IMR-90 (cell line): ENCODE measurements at regions not wholly inside any gene's neighbourhood (a gene's known extent, or its start where the extent isn't known, plus 50 kb on each side); places are given as distances from the start of the nearest gene placed in this dataset.

ENCODE experiments used
- BHLHE40 ChIP-seq: fragments of 150-350 bp; IDR thresholded peaks from 2 replicates; pipeline ENCODE4 v1.6.1; 2016; ENCODE audit warnings: mild to moderate bottlenecking, low read depth, low read length
- NFE2L2 ChIP-seq: fragments of 150-350 bp; IDR thresholded peaks from 2 replicates; pipeline ENCODE4 v1.6.1; 2016; ENCODE audit warnings: low read depth, mild to moderate bottlenecking, low read length
- RFX5 ChIP-seq: IDR thresholded peaks from 2 replicates; pipeline ENCODE4 v1.8.0; 2012; ENCODE audit warnings: low read depth, mild to moderate bottlenecking, low read length, moderate library complexity
- SMC3 ChIP-seq: fragments of 150-350 bp; IDR thresholded peaks from 2 replicates; pipeline ENCODE4 v1.6.1; 2016; ENCODE audit warnings: low read depth, mild to moderate bottlenecking, antibody characterized with exemption, low read length, moderate library complexity
- USF2 ChIP-seq: fragments of 150-350 bp; IDR thresholded peaks from 2 replicates; pipeline ENCODE4 v1.6.1; 2017; ENCODE audit warnings: mild to moderate bottlenecking, antibody characterized with exemption, low read length, low read depth
- TF ChIP-seq, protein P1 (sequence below): fragments of 150-350 bp; IDR thresholded peaks from 2 replicates; pipeline ENCODE4 v1.6.1; 2016; ENCODE audit warnings: low read depth, mild to moderate bottlenecking, low read length, moderate library complexity, borderline replicate concordance
- TF ChIP-seq, protein P2 (sequence below): conservative IDR thresholded peaks from 2 replicates; pipeline ENCODE4 v1.5.1; 2012; ENCODE audit warnings: mild to moderate bottlenecking, low read depth, low read length, improper control_type of control experiment

DNA sequence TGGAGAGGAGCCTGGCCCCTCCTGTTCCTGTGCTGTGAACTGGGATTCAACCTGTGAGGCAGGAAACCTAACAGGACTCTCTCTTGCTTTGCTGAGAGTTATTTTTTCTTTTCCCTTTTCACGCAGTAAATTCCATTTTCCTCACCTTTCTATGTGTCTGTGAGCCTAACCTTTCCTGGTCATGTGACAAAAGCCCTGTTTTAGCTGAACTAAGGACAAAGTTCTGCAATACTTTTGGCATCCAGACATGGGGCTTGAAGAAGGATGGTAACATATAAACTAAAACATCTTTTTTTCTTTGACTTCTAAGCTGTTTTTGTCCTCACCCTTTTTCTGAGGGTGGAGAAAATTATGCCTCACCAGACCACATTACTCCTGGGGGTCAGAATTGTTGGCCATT, 368.5 kb downstream of the HTR1B start:
- no peak for TF ChIP-seq NFE2L2
- TF ChIP-seq, protein P1, sequence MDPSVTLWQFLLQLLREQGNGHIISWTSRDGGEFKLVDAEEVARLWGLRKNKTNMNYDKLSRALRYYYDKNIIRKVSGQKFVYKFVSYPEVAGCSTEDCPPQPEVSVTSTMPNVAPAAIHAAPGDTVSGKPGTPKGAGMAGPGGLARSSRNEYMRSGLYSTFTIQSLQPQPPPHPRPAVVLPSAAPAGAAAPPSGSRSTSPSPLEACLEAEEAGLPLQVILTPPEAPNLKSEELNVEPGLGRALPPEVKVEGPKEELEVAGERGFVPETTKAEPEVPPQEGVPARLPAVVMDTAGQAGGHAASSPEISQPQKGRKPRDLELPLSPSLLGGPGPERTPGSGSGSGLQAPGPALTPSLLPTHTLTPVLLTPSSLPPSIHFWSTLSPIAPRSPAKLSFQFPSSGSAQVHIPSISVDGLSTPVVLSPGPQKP: no peak
- no peak for TF ChIP-seq RFX5
- TF ChIP-seq SMC3: no peak
- TF ChIP-seq, protein P2, sequence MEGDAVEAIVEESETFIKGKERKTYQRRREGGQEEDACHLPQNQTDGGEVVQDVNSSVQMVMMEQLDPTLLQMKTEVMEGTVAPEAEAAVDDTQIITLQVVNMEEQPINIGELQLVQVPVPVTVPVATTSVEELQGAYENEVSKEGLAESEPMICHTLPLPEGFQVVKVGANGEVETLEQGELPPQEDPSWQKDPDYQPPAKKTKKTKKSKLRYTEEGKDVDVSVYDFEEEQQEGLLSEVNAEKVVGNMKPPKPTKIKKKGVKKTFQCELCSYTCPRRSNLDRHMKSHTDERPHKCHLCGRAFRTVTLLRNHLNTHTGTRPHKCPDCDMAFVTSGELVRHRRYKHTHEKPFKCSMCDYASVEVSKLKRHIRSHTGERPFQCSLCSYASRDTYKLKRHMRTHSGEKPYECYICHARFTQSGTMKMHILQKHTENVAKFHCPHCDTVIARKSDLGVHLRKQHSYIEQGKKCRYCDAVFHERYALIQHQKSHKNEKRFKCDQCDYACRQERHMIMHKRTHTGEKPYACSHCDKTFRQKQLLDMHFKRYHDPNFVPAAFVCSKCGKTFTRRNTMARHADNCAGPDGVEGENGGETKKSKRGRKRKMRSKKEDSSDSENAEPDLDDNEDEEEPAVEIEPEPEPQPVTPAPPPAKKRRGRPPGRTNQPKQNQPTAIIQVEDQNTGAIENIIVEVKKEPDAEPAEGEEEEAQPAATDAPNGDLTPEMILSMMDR: no peak
- TF ChIP-seq USF2: no peak
- no peak for TF ChIP-seq BHLHE40
